Omental fat pad (tissue), 3 donors: ENCODE measurements at regions not wholly inside any gene's neighbourhood (a gene's known extent, or its start where the extent isn't known, plus 50 kb on each side); places are given as distances from the start of the nearest gene placed in this dataset.

Experiments used
- ATAC-seq: fragments of 150-250 bp; one replicate; pipeline ENCODE4 v1.9.1; 2016; ENCODE audit warnings: mild to moderate bottlenecking, moderate library complexity; ENCODE audit not compliant: low FRiP score
- DNase-seq: peaks from one replicate; pipeline ENCODE4 v3.0.0-alpha.2; 2019; ENCODE audit warnings: low spot score
- CTCF ChIP-seq, 3 donors: fragments of 450-650 bp; IDR thresholded peaks; one replicate each; pipeline ENCODE4 v1.5.1; 2016 to 2017; ENCODE audit warnings: antibody characterized with exemption in 3 of 3, mild to moderate bottlenecking in 3 of 3, moderate library complexity in 2 of 3

DNA sequence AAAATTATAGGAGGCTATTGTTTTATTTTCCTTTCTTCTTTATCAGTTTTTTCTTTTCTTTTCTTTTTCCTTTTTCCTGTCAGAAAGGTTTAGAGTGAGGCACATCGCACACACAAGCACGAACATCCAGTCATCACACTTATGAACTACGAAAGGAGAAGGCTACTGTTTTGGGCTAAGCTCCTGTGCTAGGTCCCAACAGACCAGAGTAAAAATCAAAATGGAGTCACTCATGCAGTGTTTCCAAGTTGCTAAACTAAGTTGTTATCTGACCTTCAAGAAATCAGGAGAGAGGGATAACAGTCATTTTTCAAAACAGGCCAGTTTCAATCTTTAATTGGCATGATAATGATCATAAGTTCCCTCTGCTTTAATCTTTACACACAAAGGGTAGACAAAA lies 93.6 kb downstream of the CD24 start:
- DNase-seq (no peak), ATAC-seq (no peak)
- no peak for TF ChIP-seq CTCF (IDR thresholded peaks at IDR 0.05)

DNA sequence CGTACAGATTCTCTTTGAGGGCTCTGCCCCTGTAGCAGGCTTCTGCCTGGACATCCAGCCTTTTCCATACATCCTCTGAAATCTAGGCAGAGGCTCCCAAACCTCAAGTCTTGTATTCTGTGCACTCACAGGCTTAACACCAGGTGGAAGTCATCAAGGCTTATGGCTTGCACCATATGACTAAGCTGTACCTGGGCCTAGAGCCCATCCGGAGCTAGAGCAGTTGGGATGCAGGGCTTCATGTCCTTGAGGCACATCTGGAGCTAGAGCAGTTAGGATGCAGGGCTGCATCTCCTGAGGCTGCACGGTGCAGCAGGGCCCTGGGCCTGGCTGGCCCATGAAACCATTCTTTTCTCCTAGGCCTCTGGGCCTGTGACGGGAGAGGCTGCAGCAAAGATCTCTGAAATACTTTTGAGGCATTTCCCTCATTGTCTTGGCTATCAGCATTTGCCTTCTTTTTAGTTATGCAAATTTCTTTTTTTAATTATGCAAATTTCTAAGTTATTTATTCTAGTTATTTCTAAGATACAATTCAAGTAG lies 98.7 kb downstream of the CD24 start:
- TF ChIP-seq CTCF (IDR thresholded peaks at IDR 0.05), result no peak
- DNase-seq, result no peak
- no peak for ATAC-seq

DNA sequence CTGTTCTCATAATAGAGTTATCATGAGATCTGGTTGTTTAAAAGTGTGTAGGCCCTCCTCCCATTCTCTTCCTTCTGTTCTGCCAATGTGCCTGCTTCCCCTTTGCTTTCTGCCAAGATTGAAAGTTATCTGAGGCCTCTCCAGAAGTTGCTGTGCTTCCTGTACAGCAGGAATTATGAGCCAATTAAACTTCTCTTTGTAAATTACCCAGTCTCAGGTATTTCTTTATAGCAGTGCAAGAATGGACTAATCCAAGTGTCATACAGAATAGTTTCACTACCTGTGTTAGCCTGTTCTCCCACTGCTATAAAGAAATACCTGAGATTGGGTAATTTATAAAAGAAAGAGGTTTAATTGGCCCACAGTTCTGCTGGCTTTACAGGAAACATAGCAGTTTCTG lies 100.0 kb downstream of the CD24 start:
- DNase-seq (no peak), ATAC-seq (no peak)
- no peak for TF ChIP-seq CTCF (IDR thresholded peaks at IDR 0.05)

GRCh38 chr6:106872049-106872448 lies 102.5 kb downstream of the CD24 start:
- TF ChIP-seq CTCF (IDR thresholded peaks at IDR 0.05), result no peak
- ATAC-seq (no peak), DNase-seq (no peak)

DNA sequence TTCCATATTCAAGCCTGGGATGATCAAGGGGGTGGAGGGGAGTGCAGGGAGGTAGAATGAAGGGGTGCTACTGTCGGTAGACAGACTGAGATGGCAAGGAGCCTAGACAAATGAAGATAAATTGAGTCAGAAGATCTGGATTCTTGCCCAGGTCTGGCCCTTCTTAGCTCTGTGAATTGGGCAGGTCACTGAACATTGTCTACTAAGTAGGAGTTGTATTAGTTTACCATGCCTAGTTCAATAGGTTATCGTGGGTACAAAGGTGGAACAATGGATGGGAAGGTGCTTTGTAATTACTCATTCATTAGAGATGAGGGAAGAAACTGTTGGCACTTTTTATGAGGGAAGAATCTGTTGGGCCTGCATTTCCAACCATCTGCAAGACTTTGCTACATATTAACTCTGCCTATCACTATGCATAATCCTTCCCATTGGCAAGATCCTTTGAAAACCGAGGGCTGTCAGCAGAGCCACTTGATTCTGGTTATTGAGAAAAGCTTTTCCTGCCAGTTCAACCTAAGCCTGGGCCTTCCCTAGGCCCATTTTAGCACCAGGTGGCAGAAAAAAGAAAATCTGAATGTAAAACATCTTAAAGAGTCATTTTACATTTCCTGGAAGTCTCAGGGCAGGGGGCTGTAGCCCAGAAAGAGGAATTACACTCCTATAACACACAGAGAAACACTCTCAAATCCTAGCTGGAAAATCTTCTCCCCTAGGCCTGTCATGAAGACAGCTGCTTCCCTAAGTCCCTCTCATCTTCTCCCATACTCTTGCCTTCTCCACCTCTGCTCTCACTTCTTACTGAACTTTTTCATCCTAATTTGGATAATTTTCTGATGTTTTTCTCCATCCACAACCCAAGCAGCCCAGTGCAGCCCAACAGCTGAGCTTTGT lies 103.5 kb downstream of the CD24 start:
- ATAC-seq (no peak), DNase-seq (no peak)
- no peak for TF ChIP-seq CTCF (IDR thresholded peaks at IDR 0.05)

DNA sequence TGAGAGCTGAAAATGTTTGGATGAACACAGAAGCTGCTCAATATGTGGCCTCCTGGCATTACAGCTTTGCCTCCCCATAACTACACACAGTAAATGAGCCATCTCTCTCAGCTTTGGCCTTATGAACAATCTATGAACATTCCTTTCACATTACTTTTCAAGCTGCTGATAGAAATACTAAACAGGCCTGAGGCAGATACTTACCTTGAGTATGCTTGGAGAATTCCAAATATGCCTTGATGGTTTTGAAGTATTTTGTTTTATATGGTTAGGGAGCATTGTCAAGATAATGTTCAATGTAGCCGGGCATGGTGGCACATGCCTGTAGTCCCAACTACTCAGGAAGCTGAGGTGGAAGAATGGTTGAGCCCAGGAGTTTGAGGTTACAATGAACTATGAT lies 104.5 kb downstream of the CD24 start:
- no peak for ATAC-seq
- no peak for TF ChIP-seq CTCF (IDR thresholded peaks at IDR 0.05)
- no peak for DNase-seq

DNA sequence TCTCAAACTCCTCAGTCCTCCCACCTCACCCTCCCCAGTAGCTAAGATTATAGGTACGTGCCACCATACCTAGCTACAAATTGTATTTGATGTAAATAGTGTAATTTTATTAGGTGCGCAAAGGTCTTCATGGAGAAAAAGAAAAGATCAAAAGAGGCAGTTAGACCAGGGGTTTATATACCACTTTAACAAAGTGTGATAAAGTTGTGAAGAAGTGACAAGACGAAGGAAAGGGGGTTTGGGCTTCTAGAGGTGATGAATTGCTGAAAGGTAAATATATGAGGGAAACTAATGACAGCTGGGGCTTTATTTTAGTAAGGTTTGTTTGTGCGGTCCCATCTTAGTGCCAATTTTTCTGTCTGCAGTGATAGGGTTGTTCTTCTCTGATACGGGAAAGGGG lies 105.3 kb downstream of the CD24 start:
- ATAC-seq (no peak), DNase-seq (no peak)
- no peak for TF ChIP-seq CTCF (IDR thresholded peaks at IDR 0.05)
